ENCODE measurements at regions not wholly inside any gene's neighbourhood (a gene's known extent, or its start where the extent isn't known, plus 50 kb on each side); places are given as distances from the start of the nearest gene placed in this dataset.

GRCh38 chr6:167208819-167209576, 51.2 kb upstream of the GPR31 start:
- no peak overlapping the region for H3K4me3 ChIP-seq (ENCODE audit: control insufficient read depth in 1 of 7, extremely low read depth in 1 of 7, insufficient read depth in 4 of 7, low read depth in 2 of 7, low read length in 6 of 7)
- no peaks in the 10 kb centered on the region for H3K4me1 ChIP-seq (ENCODE audit: control extremely low read depth in 1 of 4, control insufficient read depth in 4 of 4, insufficient read depth in 4 of 4, low read length in 3 of 4)
- H3K27me3 ChIP-seq (replicated peaks in 2 of 5; ENCODE audit: control insufficient read depth in 4 of 5, insufficient read depth in 5 of 5, low read length in 4 of 5), result peaks cover 0 to 10% (median 2%) of the 10 kb centered on the region in 5 experiments
- no peak for DNase-seq
- ChIA-PET POLR2A (no interaction called here), CTCF (no interaction called here)
- no peak overlapping the region for H3K27ac ChIP-seq (ENCODE audit: insufficient read depth in 1 of 2, low read depth in 1 of 2, low read length in 2 of 2, poor library complexity in 1 of 2, severe bottlenecking in 2 of 2)
- 77% methylated on average over 15 of the region's 21 CpGs for WGBS (ENCODE audit: insufficient coverage)
- H3K36me3 ChIP-seq (ENCODE audit: control insufficient read depth in 4 of 4, insufficient read depth in 4 of 4, low read length in 3 of 4), result no peaks in the 10 kb centered on the region
- no peaks in the 10 kb centered on the region for H3K9me3 ChIP-seq (ENCODE audit: control extremely low read depth in 1 of 5, control insufficient read depth in 4 of 5, insufficient read depth in 2 of 5, low read depth in 1 of 5, low read length in 4 of 5)

DNA sequence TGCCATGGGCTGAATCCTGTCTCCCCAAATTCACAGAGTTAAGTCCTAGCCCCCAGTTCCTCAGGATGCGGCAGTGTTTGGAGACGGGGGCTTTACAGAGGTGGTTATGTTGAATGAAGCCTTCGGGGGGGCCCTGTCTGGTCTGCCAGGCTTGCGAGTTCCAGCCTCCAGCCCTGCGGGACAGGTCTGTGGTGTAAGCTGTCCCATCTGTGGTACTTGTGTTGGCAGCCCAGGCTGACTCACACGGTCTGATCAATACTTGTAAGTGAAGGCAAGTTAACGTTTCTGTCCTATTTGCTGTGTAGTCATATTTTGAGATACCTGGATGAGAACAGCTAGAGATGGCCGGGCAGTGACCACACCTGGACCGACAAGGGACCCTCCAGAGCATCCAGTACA, 51.8 kb upstream of the GPR31 start:
- no peaks in the 10 kb centered on the region for H3K4me1 ChIP-seq (ENCODE audit: control extremely low read depth in 1 of 4, control insufficient read depth in 4 of 4, insufficient read depth in 4 of 4, low read length in 3 of 4)

DNA sequence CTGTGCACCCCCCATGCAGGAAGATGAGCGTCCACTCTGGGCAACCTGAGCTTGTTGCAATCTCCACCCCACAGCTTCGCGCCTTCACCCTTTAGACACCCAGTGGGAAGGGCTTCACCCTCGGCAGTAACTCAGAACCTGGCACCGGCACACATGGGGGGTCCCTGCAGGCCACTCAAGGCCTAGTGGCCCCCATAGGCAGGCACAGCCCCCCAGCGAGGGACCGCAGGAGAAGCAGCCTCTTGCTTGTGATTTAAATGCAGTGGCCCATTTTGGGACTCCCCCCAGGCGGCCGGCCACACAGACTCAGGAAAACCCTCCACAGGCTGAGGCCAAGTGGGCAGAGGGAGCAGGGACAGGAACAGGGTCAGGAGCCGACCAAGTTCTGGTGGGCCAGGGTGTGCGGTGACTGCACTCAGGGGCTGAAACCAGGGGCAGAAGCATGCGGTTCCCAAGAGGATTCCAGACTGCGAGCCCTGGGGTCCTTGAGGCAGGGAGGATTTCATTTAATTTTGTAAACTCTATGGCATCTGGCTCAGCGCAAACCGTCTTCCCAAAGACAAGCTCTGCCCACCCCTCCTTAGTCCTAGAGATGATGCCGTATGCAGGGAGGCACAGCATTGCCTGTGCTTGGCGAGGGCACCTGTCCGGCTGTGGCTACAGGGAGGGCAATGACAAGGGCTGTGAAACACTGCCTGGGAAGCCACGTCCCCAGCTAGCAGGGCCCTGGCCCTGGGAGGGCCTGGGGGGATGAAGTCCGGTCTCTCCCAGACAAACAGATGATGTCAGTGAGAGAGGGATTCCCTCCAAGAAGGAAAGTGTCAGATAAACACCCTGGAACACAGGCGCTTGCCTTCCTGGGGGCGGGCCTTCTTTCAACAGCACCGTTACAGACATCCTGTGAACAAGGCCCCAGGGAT, 52.9 kb upstream of the GPR31 start:
- POLR2A ChIA-PET, result no interaction called here
- CTCF ChIA-PET, result interaction anchor here (1.0 kb wide), 1 partner anchor 10 kb away, joined by 3 read pairs; no protein-coding TSS in a partner anchor
- 92% methylated on average over 12 of the region's 23 CpGs for WGBS (ENCODE audit: insufficient coverage)
- no peaks in the 10 kb centered on the region for H3K9me3 ChIP-seq (ENCODE audit: control extremely low read depth in 1 of 5, control insufficient read depth in 4 of 5, insufficient read depth in 2 of 5, low read depth in 1 of 5, low read length in 4 of 5)
- no peaks in the 10 kb centered on the region for H3K4me1 ChIP-seq (ENCODE audit: control extremely low read depth in 1 of 4, control insufficient read depth in 4 of 4, insufficient read depth in 4 of 4, low read length in 3 of 4)
- peaks cover 0 to 10% (median 2%) of the 10 kb centered on the region in 5 experiments for H3K27me3 ChIP-seq (replicated peaks in 2 of 5; ENCODE audit: control insufficient read depth in 4 of 5, insufficient read depth in 5 of 5, low read length in 4 of 5)
- H3K4me3 ChIP-seq (ENCODE audit: control insufficient read depth in 1 of 7, extremely low read depth in 1 of 7, insufficient read depth in 4 of 7, low read depth in 2 of 7, low read length in 6 of 7), result no peak overlapping the region
- no peaks in the 10 kb centered on the region for H3K36me3 ChIP-seq (ENCODE audit: control insufficient read depth in 4 of 4, insufficient read depth in 4 of 4, low read length in 3 of 4)
- no peak overlapping the region for H3K27ac ChIP-seq (ENCODE audit: insufficient read depth in 1 of 2, low read depth in 1 of 2, low read length in 2 of 2, poor library complexity in 1 of 2, severe bottlenecking in 2 of 2)
- DNase-seq, result no peak

More for the DNA sequence above, 51.8 kb upstream of the GPR31 start:
- WGBS (ENCODE audit: insufficient coverage), result 98% methylated on average over 8 of the region's 9 CpGs
- Histone ChIP-seq H3K27me3 (replicated peaks in 2 of 5; ENCODE audit: control insufficient read depth in 4 of 5, insufficient read depth in 5 of 5, low read length in 4 of 5) (peaks cover 0 to 10% (median 2%) of the 10 kb centered on the region in 5 experiments), H3K4me3 (ENCODE audit: control insufficient read depth in 1 of 7, extremely low read depth in 1 of 7, insufficient read depth in 4 of 7, low read depth in 2 of 7, low read length in 6 of 7) (no peak overlapping the region), H3K27ac (ENCODE audit: insufficient read depth in 1 of 2, low read depth in 1 of 2, low read length in 2 of 2, poor library complexity in 1 of 2, severe bottlenecking in 2 of 2) (no peak overlapping the region), H3K36me3 (ENCODE audit: control insufficient read depth in 4 of 4, insufficient read depth in 4 of 4, low read length in 3 of 4) (no peaks in the 10 kb centered on the region), H3K9me3 (ENCODE audit: control extremely low read depth in 1 of 5, control insufficient read depth in 4 of 5, insufficient read depth in 2 of 5, low read depth in 1 of 5, low read length in 4 of 5) (no peaks in the 10 kb centered on the region)
- DNase-seq, result no peak
- POLR2A ChIA-PET, result no interaction called here
- CTCF ChIA-PET, result no interaction called here

- no peaks in the 10 kb centered on the region for H3K36me3 ChIP-seq (ENCODE audit: control insufficient read depth in 4 of 4, insufficient read depth in 4 of 4, low read length in 3 of 4)
- H3K27me3 ChIP-seq (replicated peaks in 2 of 5; ENCODE audit: control insufficient read depth in 4 of 5, insufficient read depth in 5 of 5, low read length in 4 of 5), result peaks cover 0 to 10% (median 2%) of the 10 kb centered on the region in 5 experiments
- POLR2A ChIA-PET, result no interaction called here
- no peak overlapping the region for H3K4me3 ChIP-seq (ENCODE audit: control insufficient read depth in 1 of 7, extremely low read depth in 1 of 7, insufficient read depth in 4 of 7, low read depth in 2 of 7, low read length in 6 of 7)
- no peak overlapping the region for H3K27ac ChIP-seq (ENCODE audit: insufficient read depth in 1 of 2, low read depth in 1 of 2, low read length in 2 of 2, poor library complexity in 1 of 2, severe bottlenecking in 2 of 2)
- WGBS (ENCODE audit: insufficient coverage), result 100% methylated on average over 1 of the region's 1 CpG
- CTCF ChIA-PET, result interaction anchor here (1.0 kb wide), 1 partner anchor 9 kb away, joined by 3 read pairs; no protein-coding TSS in a partner anchor
- H3K4me1 ChIP-seq (ENCODE audit: control extremely low read depth in 1 of 4, control insufficient read depth in 4 of 4, insufficient read depth in 4 of 4, low read length in 3 of 4), result no peaks in the 10 kb centered on the region
- DNase-seq, result no peak
- H3K9me3 ChIP-seq (ENCODE audit: control extremely low read depth in 1 of 5, control insufficient read depth in 4 of 5, insufficient read depth in 2 of 5, low read depth in 1 of 5, low read length in 4 of 5), result no peaks in the 10 kb centered on the region
These were observed 53.5 kb upstream of the GPR31 start for GRCh38 chr6:167211295-167211648.

DNA sequence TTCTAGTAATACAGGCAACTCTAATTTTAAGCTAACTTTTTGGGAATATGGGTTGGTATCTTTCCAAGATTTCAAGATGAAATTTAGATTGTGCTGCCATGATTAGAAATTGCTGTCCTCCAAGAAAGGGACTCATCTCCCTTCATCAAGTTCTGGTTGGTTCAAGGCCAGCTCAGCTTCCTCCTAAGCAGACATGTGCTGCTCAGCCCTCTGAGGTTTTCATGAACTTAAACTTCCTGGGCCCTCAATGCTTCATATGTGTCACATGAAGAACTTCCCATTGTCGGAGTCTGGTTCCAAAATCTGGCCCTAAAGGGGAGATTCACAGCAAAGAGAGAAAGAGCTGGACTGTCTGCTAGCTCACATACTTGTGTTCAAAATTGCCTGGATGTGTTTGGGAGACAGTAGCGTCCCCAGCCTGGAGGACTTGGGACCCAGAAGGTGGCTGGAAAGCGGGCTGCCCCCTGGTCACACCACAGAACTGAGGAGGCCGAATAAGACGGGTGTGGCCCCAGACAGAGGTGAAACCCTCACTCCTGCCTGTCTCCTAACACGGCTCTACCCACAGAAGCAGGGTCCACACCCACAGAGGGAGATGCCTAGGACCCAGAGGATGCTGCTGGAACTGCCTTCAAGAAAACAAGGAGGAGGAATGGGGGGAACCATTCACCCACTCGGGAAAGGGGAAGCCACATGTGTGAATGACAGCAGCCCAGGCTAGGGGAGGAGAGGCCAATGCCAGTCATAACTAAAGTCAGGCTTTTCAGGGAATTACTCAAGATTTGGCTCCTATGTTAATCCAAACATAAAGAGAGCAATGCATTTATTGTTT, 54.3 kb upstream of the GPR31 start:
- Histone ChIP-seq H3K9me3 (ENCODE audit: control extremely low read depth in 1 of 5, control insufficient read depth in 4 of 5, insufficient read depth in 2 of 5, low read depth in 1 of 5, low read length in 4 of 5) (no peaks in the 10 kb centered on the region), H3K4me1 (ENCODE audit: control extremely low read depth in 1 of 4, control insufficient read depth in 4 of 4, insufficient read depth in 4 of 4, low read length in 3 of 4) (no peaks in the 10 kb centered on the region), H3K4me3 (ENCODE audit: control insufficient read depth in 1 of 7, extremely low read depth in 1 of 7, insufficient read depth in 4 of 7, low read depth in 2 of 7, low read length in 6 of 7) (no peak overlapping the region), H3K27me3 (replicated peaks in 2 of 5; ENCODE audit: control insufficient read depth in 4 of 5, insufficient read depth in 5 of 5, low read length in 4 of 5) (peaks cover 0 to 7% (median 2%) of the 10 kb centered on the region in 5 experiments), H3K27ac (ENCODE audit: insufficient read depth in 1 of 2, low read depth in 1 of 2, low read length in 2 of 2, poor library complexity in 1 of 2, severe bottlenecking in 2 of 2) (no peak overlapping the region), H3K36me3 (ENCODE audit: control insufficient read depth in 4 of 4, insufficient read depth in 4 of 4, low read length in 3 of 4) (no peaks in the 10 kb centered on the region)
- DNase-seq, result no peak
- 80% methylated on average over 5 of the region's 7 CpGs for WGBS (ENCODE audit: insufficient coverage)
- ChIA-PET POLR2A (no interaction called here), CTCF (interaction anchor here (1.0 kb wide), 1 partner anchor 8 kb away, joined by 3 read pairs; no protein-coding TSS in a partner anchor)

GRCh38 chr6:167212713-167213005, 54.9 kb upstream of the GPR31 start:
- H3K4me3 ChIP-seq (ENCODE audit: control insufficient read depth in 1 of 7, extremely low read depth in 1 of 7, insufficient read depth in 4 of 7, low read depth in 2 of 7, low read length in 6 of 7), result no peak overlapping the region
- ChIA-PET POLR2A (no interaction called here), CTCF (no interaction called here)
- DNase-seq, result no peak
- peaks cover 0 to 7% (median 2%) of the 10 kb centered on the region in 5 experiments for H3K27me3 ChIP-seq (replicated peaks in 2 of 5; ENCODE audit: control insufficient read depth in 4 of 5, insufficient read depth in 5 of 5, low read length in 4 of 5)
- H3K27ac ChIP-seq (ENCODE audit: insufficient read depth in 1 of 2, low read depth in 1 of 2, low read length in 2 of 2, poor library complexity in 1 of 2, severe bottlenecking in 2 of 2), result no peak overlapping the region
- H3K4me1 ChIP-seq (ENCODE audit: control extremely low read depth in 1 of 4, control insufficient read depth in 4 of 4, insufficient read depth in 4 of 4, low read length in 3 of 4), result no peaks in the 10 kb centered on the region
- WGBS (ENCODE audit: insufficient coverage), result 98% methylated on average over 4 of the region's 4 CpGs
- H3K36me3 ChIP-seq (ENCODE audit: control insufficient read depth in 4 of 4, insufficient read depth in 4 of 4, low read length in 3 of 4), result no peaks in the 10 kb centered on the region
- no peaks in the 10 kb centered on the region for H3K9me3 ChIP-seq (ENCODE audit: control extremely low read depth in 1 of 5, control insufficient read depth in 4 of 5, insufficient read depth in 2 of 5, low read depth in 1 of 5, low read length in 4 of 5)

All from common myeloid progenitor, CD34-positive (primary cell).